H7 (cell line): ENCODE measurements at regions not wholly inside any gene's neighbourhood (a gene's known extent, or its start where the extent isn't known, plus 50 kb on each side); places are given as distances from the start of the nearest gene placed in this dataset.

Experiments used
- DNase-seq: peaks from one replicate; pipeline ENCODE4 v3.0.0; 2012
- H3K27me3 ChIP-seq: 2 replicates; pipeline ENCODE4 v1.6.0; 2011; ENCODE audit warnings: mild to moderate bottlenecking, low read length; ENCODE audit not compliant: control insufficient read depth, insufficient read depth
- H3K36me3 ChIP-seq: replicated peaks from 2 replicates; pipeline ENCODE4 v1.5.1; 2011; ENCODE audit warnings: low read length; ENCODE audit not compliant: control insufficient read depth, insufficient read depth
- H3K4me3 ChIP-seq: 2 replicates; pipeline ENCODE4 v1.5.1; 2011; ENCODE audit warnings: low read depth, mild to moderate bottlenecking, control low read depth, low read length, moderate library complexity; ENCODE audit not compliant: insufficient read depth

- Histone ChIP-seq H3K36me3 (no peaks in the 10 kb centered on the region), H3K27me3 (no peaks in the 10 kb centered on the region), H3K4me3 (no peak overlapping the region)
- no peak for DNase-seq
Measured at GRCh38 chr21:27813750-27814149, 846.9 kb upstream of the ADAMTS5 start.

- no peaks in the 10 kb centered on the region for H3K36me3 ChIP-seq
- no peaks in the 10 kb centered on the region for H3K27me3 ChIP-seq
- no peak for DNase-seq
- H3K4me3 ChIP-seq, result no peak overlapping the region
Measured at GRCh38 chr21:27813344-27813743, 846.5 kb upstream of the ADAMTS5 start.

- no peak for DNase-seq
- no peaks in the 10 kb centered on the region for H3K36me3 ChIP-seq
- no peaks in the 10 kb centered on the region for H3K27me3 ChIP-seq
- H3K4me3 ChIP-seq, result no peak overlapping the region
Measured at GRCh38 chr21:27812279-27812678, 845.4 kb upstream of the ADAMTS5 start.

GRCh38 chr21:27808923-27809322, 842.0 kb upstream of the ADAMTS5 start:
- Histone ChIP-seq H3K27me3 (no peaks in the 10 kb centered on the region), H3K4me3 (no peak overlapping the region), H3K36me3 (no peaks in the 10 kb centered on the region)
- DNase-seq, result no peak

- Histone ChIP-seq H3K27me3 (no peaks in the 10 kb centered on the region), H3K4me3 (no peak overlapping the region), H3K36me3 (no peaks in the 10 kb centered on the region)
- DNase-seq, result no peak
Measured at GRCh38 chr21:27807596-27807995, 840.7 kb upstream of the ADAMTS5 start.

- H3K27me3 ChIP-seq, result no peaks in the 10 kb centered on the region
- H3K4me3 ChIP-seq, result no peak overlapping the region
- no peaks in the 10 kb centered on the region for H3K36me3 ChIP-seq
- no peak for DNase-seq
Measured at GRCh38 chr21:27806281-27806680, 839.4 kb upstream of the ADAMTS5 start.

- H3K36me3 ChIP-seq, result no peaks in the 10 kb centered on the region
- no peaks in the 10 kb centered on the region for H3K27me3 ChIP-seq
- H3K4me3 ChIP-seq, result no peak overlapping the region
- no peak for DNase-seq
Measured at GRCh38 chr21:27805696-27806095, 838.8 kb upstream of the ADAMTS5 start.

- DNase-seq, result no peak
- H3K27me3 ChIP-seq, result no peaks in the 10 kb centered on the region
- no peak overlapping the region for H3K4me3 ChIP-seq
- H3K36me3 ChIP-seq, result no peaks in the 10 kb centered on the region
Measured at GRCh38 chr21:27804515-27804914, 837.6 kb upstream of the ADAMTS5 start.

- Histone ChIP-seq H3K4me3 (no peak overlapping the region), H3K27me3 (no peaks in the 10 kb centered on the region), H3K36me3 (no peaks in the 10 kb centered on the region)
- DNase-seq, result no peak
Measured at GRCh38 chr21:27803571-27803970, 836.7 kb upstream of the ADAMTS5 start.

GRCh38 chr21:27802816-27803475, 836.1 kb upstream of the ADAMTS5 start:
- Histone ChIP-seq H3K4me3 (no peak overlapping the region), H3K27me3 (no peaks in the 10 kb centered on the region), H3K36me3 (no peaks in the 10 kb centered on the region)
- peak; percentile 52 for DNase-seq

- H3K36me3 ChIP-seq, result no peaks in the 10 kb centered on the region
- H3K4me3 ChIP-seq, result no peak overlapping the region
- DNase-seq, result no peak
- H3K27me3 ChIP-seq, result no peaks in the 10 kb centered on the region
Measured at GRCh38 chr21:27799861-27800260, 833.0 kb upstream of the ADAMTS5 start.

GRCh38 chr21:27796106-27796505, 829.2 kb upstream of the ADAMTS5 start:
- Histone ChIP-seq H3K36me3 (no peaks in the 10 kb centered on the region), H3K27me3 (no peaks in the 10 kb centered on the region), H3K4me3 (no peak overlapping the region)
- DNase-seq, result no peak

GRCh38 chr21:27795418-27795817, 828.5 kb upstream of the ADAMTS5 start:
- DNase-seq, result no peak
- Histone ChIP-seq H3K36me3 (no peaks in the 10 kb centered on the region), H3K27me3 (no peaks in the 10 kb centered on the region), H3K4me3 (no peak overlapping the region)

GRCh38 chr21:27793901-27794300, 827.0 kb upstream of the ADAMTS5 start:
- Histone ChIP-seq H3K36me3 (no peaks in the 10 kb centered on the region), H3K27me3 (no peaks in the 10 kb centered on the region), H3K4me3 (no peak overlapping the region)
- DNase-seq, result no peak

GRCh38 chr21:27787046-27787445, 820.2 kb upstream of the ADAMTS5 start:
- no peaks in the 10 kb centered on the region for H3K36me3 ChIP-seq
- H3K4me3 ChIP-seq, result no peak overlapping the region
- DNase-seq, result no peak

GRCh38 chr21:27779606-27780005, 812.7 kb upstream of the ADAMTS5 start:
- Histone ChIP-seq H3K4me3 (no peak overlapping the region), H3K27me3 (no peaks in the 10 kb centered on the region), H3K36me3 (no peaks in the 10 kb centered on the region)
- no peak for DNase-seq

More at GRCh38 chr21:27787046-27787445, 820.2 kb upstream of the ADAMTS5 start:
- no peaks in the 10 kb centered on the region for H3K27me3 ChIP-seq
